ENCODE measurements at regions not wholly inside any gene's neighbourhood (a gene's known extent, or its start where the extent isn't known, plus 50 kb on each side); places are given as distances from the start of the nearest gene placed in this dataset.

DNA sequence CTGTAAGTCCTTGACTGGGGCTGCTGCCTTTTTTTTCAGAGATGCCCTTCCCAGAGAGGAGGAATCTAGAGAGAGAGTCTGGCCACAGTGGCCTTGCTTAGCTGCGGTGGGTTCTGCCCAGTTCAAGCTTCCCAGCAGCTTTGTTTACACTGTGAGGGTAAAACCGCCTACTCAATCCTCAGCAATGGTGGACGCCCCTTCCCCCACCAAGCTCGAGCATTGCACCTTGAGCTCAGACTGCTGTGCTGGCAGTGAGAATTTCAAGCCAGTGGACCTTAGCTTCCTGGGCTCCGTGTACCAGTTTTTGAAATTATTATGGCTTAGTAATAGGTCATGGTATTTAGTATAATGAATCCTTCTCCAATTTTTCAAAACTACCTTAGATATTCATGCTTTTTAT, 395.4 kb downstream of the NPIPA7 start:
- no peak for DNase-seq (ENCODE audit: low read depth in 4 of 4, low spot score in 3 of 4)

DNA sequence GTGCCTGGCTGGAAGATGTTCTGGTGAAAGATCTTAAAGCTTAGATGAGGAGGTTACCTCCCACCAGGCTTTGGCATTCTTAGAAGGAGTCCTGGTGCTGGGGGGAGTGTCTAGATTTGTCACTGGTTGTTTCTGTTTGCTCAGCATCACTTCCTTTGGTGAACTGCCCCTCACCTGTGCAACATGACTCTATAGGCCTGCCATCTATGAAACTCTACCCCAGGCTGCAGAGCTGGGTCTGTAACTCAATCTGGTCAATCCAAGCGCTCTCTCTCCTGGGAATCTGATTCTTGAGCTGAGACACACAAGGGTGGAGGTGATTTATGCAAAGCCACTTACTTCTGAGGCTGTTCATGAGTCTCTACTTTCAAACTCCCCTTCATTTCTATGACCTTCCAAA, 399.4 kb downstream of the NPIPA7 start:
- DNase-seq (ENCODE audit: low read depth in 4 of 4, low spot score in 3 of 4): no peak

DNA sequence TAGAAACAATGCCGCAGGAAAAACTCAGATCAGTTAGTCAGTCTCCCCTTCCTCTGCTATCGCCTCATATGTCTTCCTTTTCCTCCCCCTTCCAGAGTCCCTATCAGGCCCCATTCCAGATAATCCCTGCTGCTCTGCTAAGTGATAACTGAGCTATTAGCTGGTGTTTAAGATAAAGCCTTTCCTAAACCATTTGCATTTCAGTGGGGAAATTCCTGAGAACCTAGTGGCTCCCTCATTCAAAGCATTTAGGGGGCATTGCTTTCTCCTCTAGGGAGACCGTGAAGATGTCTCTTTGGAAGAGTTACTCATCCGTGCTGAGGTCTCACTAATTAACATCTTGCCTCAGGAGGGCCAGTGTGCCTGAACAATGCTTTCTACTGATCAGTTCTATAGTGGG, 401.6 kb downstream of the NPIPA7 start:
- no peak for DNase-seq (ENCODE audit: low read depth in 4 of 4, low spot score in 3 of 4)

DNA sequence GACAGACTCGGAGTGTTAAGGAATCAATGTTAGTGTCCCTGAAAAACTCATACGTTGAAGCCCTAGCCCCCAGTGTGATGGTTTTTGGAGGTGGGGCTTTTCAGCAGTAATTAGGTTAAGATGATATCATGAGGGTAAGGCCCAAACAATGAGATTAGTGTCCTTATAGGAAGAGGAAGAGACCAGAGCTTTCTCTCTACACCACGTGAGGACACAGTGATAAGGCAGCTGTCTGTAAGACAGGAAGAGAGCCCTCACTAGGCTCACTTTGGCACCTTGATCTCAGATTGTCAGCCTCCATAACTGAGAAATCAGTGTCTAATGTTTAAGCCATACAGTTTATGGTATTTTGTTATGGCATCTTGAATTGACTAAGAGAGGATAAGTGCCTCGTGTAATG, 403.2 kb downstream of the NPIPA7 start:
- no peak for DNase-seq (ENCODE audit: low read depth in 4 of 4, low spot score in 3 of 4)

DNA sequence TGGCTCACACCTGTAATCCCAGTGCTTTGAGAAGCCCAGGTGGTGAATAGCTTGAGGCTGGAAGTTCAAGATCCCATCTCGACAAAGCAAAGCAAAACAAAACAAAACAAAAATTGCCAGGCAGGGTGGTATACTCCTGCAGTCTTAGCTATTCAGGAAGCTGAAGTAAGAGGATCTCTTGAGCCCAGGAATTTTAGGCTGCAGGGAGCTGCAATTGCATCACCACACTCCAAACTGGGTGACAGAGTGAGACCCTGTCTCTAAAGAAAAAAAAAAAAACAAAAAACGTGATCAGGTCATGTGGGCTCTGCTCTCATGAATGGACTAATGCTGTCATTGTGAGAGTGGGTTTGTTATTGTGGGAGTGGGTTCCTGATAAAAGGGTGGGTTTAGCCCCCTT, 409.1 kb downstream of the NPIPA7 start:
- no peak for DNase-seq (ENCODE audit: low read depth in 4 of 4, low spot score in 3 of 4)

DNA sequence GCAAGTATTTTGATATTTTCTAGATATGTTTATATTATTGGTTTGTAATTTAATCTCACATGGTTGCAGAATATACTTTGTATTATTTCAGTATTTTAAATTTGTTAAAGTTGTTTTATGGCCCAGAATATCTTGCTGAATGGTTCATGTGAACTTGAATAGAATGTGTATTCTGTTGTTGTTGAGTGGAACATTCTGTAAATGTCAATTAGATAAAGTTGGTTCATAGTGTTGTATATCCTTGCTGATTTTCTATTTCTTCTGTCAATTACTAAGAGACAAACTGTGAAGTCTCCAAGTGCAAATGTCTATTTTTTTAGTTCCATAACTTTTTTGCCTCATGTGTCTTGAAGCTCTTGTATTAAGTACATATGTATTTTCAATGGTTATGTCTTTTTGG, 411.7 kb downstream of the NPIPA7 start:
- no peak for DNase-seq (ENCODE audit: low read depth in 4 of 4, low spot score in 3 of 4)

DNA sequence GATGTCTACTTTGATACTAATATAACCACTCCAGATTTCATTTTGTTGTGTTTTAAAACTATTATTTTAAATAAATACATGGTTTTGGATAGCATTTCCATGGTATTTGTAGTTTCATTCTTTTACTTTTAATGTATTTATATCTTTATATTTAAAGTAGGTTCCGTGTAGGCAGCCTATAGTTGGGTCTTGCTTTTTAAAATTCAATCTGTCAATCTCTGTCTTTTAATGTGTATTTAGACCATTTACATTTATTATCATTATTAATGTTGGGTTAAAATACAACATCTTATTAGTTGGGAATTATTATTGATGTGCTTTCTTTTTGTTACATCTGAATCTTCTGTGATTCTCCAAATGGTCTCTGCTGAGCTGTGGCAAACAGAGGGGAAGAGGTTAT, 412.1 kb downstream of the NPIPA7 start:
- no peak for DNase-seq (ENCODE audit: low read depth in 4 of 4, low spot score in 3 of 4)

DNA sequence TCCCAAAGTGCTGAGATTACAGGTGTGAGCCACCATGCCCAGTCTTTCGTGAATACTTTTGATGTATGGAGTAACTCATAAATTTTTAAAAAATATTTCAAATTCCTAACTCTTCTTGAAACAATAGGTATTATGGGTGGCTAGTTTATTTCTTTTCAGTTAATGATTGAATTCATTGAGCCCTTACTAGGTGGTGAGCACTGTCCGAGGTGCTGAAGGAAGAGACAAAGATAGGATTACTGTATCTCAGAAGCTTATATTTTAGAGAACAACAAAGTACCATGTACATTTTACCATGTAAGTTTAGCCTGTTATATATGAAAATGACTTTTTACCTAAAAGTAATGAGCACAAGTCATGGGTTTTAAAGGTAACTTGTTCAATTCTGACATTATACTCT, 418.3 kb downstream of the NPIPA7 start:
- DNase-seq (ENCODE audit: low read depth in 4 of 4, low spot score in 3 of 4): peak in 2 of 4 donors; percentile 3 to 7

DNA sequence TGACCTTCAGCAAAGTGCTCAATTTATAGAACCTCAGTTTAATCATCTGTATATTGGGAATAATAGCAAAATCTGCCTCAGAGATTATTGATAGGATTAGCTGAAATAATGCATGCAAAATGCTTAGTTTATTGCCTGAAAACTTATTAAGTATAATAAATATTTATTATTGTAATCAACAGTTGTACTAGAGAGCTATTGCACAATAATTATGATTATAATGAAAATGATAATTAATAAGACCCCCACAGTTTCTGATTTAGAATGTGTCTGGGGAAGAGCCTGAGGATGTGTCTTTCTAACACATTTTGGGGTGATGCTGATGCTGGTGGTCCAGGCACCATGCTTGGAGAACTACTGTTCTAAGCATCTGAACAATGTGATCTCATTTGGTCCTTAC, 419.6 kb downstream of the NPIPA7 start:
- no peak for DNase-seq (ENCODE audit: low read depth in 4 of 4, low spot score in 3 of 4)

DNA sequence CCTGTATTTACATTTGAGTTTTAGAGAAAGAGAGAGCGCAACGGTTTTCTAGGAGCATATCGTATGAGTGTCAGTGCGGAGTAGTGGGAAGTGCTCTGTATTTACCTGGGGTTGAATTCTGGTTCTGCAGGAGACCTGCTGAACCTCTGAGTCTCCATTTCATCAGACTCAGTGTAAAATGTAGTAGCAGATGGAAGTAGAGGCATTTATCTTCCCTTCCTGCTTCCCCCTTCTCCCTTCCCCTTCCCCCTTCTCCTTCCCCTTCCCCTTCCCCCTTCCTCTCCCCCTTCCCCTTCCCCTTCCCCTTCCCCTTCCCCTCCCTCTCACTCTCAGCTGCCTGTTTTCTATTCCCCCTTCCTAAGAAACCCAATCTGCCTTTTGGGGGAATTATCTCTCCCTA, 426.9 kb downstream of the NPIPA7 start:
- DNase-seq (ENCODE audit: low read depth in 4 of 4, low spot score in 3 of 4): no peak

DNA sequence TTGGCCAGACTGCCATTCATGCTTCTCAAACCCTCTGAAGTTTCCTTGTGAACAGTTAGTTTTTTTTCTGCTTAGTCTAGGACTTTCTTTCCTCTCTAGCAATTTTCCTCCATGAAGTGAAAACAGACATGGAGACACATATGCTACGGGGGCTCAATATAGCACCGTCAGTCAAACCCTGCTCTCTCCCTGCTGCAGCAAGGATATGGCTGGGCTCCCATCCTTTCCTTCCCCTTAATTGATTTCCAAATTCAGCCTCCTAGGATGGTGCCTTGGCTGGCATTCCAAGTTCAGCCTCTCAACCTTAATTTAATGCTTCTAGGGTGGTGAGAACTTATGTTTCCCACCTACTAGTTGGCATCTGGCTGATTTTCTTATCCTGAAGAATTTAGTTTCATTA, 436.7 kb downstream of the NPIPA7 start:
- no peak for DNase-seq (ENCODE audit: low read depth in 4 of 4, low spot score in 3 of 4)

DNA sequence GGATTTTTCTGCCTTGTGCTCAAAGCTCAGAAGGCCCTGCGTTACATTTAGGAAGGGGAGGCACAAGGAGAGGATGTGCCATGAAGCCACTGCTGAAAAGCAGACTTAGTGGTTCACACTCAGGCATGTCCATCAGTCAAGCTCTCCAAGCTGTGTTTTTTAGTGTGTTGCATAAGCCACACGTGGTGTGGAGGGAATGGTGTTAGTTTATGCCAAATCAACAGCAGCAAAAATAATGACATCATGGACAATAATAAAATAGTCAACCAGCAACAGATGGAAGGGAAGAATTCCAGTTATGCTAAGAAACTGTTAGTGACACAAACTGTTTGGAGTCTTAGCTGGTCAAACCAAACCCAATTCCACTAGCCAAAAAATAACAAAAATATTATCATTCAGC, 438.3 kb downstream of the NPIPA7 start:
- no peak for DNase-seq (ENCODE audit: low read depth in 4 of 4, low spot score in 3 of 4)

DNA sequence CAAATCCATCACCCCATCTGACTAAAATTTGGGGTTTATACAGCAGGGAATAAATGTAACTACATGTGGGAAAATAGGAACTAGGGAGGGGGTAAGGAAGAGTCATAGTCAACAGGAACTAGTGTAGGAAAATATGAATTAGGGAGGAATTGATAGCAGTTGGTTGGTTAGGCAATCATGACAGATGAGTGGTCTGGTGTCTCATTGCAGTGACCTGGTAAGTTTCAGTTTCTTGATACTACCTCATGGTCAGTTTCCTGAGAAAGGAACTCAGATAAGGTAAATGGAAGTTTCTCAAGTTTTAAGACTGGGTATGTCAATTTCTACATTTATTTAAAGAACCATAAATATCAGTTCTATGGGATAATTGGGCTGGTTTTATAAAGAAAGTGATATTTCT, 442.3 kb downstream of the NPIPA7 start:
- DNase-seq (ENCODE audit: low read depth in 4 of 4, low spot score in 3 of 4): no peak

DNA sequence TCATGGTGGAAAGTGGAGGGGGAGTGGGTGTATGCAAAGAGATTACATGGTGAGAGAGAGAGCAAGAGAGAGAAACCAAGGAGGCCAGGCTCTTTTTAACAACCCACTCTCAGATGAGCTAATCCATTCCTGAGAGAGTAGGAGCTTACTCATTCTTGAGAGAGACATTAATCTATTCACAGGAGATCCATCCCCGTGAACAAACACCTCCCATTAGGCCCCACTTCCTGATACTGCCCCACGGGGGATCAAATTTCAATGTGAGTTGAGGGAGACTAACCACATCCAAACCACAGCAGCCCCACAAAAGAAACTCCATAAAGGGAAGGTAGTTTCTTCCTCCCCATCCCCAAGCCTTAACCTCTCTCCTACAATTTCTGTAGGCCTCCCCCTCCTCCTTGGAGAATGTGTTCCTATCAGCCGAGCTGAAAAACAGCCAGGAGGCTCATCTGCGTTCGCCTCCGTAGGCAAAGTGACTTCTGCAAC, 450.0 kb downstream of the NPIPA7 start:
- DNase-seq (ENCODE audit: low read depth in 4 of 4, low spot score in 3 of 4): no peak

DNA sequence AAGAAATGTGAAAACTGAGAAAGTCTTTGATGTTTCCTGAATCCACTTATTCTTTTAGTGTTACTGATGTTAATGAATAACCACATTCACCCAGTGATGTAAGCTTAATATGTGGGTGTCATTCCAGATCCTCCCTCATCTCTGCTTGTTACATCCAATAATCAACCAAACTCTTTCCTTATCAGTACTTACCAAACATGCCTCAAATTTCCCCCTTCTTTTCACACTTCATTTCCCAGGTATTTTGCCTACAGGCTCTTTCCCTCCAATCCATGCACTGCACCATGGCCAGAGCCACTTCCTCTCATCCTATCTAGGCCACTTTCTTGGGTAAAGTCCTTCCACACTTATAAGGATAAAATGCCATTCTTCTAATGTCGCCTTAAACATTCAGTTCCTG, 451.5 kb downstream of the NPIPA7 start:
- no peak for DNase-seq (ENCODE audit: low read depth in 4 of 4, low spot score in 3 of 4)

DNA sequence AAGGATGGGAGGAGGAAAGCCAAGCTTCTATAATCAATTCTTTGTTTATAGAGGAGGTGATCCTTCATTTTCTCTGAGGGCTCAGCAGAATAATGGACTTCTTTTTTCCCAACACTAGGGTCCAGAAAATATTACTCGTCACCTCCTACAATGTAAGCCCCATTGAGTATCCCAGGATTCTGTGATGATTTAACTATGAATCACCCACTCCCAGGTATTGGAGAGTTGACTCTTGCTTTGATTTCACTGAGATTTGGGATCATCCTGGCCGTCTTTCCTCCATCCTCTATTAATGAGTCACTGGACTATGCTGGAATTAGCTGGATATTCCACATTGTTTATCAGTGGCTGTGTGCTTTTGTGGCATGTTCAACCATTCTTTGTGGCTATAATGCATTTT, 452.0 kb downstream of the NPIPA7 start:
- no peak for DNase-seq (ENCODE audit: low read depth in 4 of 4, low spot score in 3 of 4)

DNA sequence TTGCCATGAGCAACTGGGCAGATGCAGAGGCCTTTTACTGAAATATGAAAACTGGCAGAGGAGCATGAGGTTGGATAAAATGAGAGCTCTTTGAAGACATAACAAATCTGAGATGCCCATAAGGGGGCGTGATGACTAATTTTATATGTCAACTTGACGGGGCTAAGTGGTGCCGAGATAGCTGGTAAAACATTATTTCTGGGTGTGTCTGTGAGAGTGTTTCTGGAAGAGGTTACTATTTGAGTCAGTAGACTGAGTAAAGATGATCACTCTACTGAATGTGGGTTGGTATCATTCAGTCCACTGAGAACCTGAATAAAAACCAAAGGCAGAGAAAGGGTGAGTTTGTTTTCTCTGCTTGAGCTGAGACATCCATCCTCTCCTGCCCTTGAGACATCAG, 454.2 kb downstream of the NPIPA7 start:
- DNase-seq (ENCODE audit: low read depth in 4 of 4, low spot score in 3 of 4): no peak

DNA sequence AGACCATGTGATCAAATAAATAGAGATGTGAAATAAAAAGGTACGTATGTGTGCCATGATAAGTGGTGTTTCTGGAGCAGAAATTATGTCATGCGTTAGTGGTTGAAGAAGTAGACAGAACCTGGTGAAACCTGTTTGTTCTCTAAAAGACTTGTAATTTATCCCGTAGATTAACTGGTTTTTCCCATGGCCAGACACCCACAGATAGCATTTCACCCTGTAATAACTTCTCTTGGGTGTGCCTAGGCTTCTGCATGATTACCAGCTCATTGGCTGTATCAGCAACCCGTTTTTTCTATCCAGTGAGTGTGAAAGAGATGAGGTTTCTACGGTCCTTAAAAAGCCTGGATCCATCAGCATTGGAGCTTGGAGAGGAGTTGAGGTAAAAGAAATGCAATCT, 471.3 kb downstream of the NPIPA7 start:
- no peak for DNase-seq (ENCODE audit: low read depth in 4 of 4, low spot score in 3 of 4)

DNA sequence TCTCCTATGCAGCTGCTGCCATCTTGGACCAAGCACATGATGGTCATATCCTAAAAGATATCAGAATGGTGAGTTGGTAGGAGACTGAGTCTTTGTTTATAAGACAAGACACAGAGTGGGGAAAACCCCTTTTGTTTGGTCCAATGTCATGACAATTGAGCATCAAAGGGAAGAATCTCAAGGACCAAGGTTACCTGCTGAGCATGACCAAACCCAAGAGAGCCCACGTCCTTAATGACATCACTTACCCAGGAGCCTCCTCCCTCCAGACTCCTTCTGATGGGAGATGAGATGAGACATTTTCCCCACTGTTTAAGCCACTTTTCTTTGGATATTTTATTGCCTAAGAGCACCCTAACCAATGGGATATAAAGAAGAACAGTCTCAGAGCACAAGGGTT, 478.1 kb downstream of the NPIPA7 start:
- no peak for DNase-seq (ENCODE audit: low read depth in 4 of 4, low spot score in 3 of 4)

DNA sequence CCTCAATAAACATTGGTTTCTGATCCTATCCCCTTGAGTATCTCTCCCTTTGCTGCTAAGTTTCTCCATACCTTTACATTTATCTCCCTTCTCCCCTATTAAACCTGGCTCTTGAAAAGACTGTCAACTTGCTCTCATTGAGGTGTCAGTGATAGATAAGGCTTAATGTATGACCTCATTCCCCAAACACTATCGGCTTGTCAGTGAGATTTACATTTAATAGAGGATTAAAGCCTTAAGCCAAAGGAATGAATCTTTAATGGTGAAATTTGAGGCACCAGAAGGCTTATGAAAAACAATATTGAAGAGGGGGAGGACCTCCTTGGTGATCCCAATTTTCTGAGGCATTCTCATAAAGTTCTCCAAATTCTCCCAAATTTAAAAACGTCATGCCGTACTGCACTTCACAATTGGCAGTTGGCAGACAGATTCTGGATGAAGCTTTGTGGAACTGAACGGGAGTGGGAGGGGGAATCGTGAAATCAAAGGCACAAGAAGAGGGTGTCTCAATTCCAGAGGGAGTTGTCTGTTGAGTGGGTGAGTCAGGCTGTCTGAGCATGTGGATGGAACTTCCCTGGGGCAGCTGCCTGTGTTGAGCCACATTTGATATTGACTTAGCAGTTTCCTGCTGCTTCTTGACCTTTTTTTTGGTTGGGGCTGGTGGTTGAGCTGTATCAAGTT, 478.8 kb downstream of the NPIPA7 start:
- no peak for DNase-seq (ENCODE audit: low read depth in 4 of 4, low spot score in 3 of 4)

DNA sequence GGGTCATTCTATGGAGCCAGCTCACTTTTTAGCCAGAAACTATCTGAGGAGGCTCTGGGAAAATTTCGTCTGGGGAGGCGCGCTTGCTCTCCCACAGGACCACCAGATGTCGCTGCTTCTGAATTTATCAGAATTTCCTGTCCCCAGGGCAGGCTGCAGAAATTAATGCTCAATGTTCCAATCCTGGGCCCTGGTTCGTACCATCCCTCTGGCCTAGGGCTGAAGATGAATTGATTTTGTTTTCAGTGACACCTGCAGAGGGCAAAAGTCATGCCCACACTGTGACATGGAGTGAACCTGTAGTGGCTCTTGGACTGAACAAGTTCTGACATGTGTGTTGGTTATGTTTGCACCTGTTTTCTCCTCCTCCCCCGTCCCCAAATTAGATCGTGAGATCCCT, 482.6 kb downstream of the NPIPA7 start:
- peak; percentile 15 to 28 (median 20) for DNase-seq (ENCODE audit: low read depth in 4 of 4, low spot score in 3 of 4)

DNA sequence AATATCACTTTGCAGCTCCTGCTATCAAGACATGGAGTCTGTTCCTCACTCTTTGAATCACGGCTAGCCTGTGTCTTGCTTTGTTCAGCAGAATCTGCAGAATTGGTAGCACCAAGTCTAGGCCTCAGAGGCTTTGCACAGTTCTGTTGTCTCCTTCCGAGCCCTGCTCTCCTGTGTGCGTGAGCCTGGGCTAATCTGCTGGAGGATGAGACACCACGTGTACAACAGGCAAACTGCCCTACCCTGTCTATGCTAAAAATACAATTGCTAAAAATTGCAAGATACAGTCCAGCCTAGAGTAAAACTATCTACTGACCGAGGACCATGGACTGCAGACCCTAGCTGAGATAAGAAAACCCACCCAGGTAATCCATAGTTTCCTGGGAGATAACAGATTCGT, 484.7 kb downstream of the NPIPA7 start:
- no peak for DNase-seq (ENCODE audit: low read depth in 4 of 4, low spot score in 3 of 4)

DNA sequence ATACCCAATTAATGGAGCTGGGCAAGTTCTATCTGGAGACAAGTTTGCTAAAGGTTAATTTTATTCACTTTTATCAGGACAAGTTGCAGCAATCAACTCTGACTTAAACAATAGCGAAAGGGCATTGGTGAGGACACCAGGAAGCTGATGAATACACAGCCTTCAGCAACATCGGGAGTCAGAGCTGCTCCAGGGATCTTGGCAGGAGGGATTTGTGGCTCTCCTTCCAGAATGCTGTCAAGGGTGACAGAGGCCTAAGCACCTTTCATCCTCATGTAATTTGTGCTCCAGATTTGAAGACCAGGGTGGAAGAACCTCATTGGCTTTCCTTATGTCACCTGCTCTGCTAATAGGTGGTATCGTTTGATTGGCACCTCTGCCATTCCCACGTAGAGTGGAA, 485.6 kb downstream of the NPIPA7 start:
- DNase-seq (ENCODE audit: low read depth in 4 of 4, low spot score in 3 of 4): no peak

Measured in right renal pelvis (tissue), 4 donors.